GM10266 (cell line): ENCODE measurements at regions not wholly inside any gene's neighbourhood (a gene's known extent, or its start where the extent isn't known, plus 50 kb on each side); places are given as distances from the start of the nearest gene placed in this dataset.
"Not testable (repeated sequence)": the region's sequence is repeated elsewhere in the genome, so short reads cannot be mapped to it uniquely, and the experiment has no call there.

Experiments
- DNase-seq: peaks from one replicate; pipeline ENCODE4 v3.0.0; 2012; ENCODE audit errors: extremely low spot score
- TF ChIP-seq, protein P1 (sequence below): IDR thresholded peaks from 2 replicates; pipeline ENCODE4 v1.5.1; 2012; ENCODE audit warnings: mild to moderate bottlenecking, low read depth; ENCODE audit not compliant: control insufficient read depth, insufficient read depth; ENCODE audit errors: missing control alignments

DNA sequence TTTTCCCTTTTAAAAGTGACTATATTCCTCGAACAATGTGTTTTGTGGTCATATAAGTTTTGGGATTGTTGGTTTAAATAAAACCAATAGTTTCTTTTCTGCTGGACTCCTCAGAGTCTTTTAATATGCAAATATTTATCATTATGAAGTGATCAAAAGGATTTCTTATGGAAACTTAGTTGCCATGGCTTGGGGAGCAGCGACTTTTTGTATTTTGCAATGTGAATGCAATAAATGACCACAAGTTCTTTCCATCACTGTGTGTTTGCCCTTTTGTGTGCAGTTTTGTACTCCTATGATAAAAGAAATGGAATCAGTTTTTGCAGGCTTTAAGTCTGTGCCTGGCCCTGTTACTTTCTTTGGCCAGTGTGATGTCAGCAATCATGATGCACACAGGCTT, 68.5 kb upstream of the NUDT6 start:
- DNase-seq: no peak
- TF ChIP-seq, protein P1, sequence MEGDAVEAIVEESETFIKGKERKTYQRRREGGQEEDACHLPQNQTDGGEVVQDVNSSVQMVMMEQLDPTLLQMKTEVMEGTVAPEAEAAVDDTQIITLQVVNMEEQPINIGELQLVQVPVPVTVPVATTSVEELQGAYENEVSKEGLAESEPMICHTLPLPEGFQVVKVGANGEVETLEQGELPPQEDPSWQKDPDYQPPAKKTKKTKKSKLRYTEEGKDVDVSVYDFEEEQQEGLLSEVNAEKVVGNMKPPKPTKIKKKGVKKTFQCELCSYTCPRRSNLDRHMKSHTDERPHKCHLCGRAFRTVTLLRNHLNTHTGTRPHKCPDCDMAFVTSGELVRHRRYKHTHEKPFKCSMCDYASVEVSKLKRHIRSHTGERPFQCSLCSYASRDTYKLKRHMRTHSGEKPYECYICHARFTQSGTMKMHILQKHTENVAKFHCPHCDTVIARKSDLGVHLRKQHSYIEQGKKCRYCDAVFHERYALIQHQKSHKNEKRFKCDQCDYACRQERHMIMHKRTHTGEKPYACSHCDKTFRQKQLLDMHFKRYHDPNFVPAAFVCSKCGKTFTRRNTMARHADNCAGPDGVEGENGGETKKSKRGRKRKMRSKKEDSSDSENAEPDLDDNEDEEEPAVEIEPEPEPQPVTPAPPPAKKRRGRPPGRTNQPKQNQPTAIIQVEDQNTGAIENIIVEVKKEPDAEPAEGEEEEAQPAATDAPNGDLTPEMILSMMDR: no peak

DNA sequence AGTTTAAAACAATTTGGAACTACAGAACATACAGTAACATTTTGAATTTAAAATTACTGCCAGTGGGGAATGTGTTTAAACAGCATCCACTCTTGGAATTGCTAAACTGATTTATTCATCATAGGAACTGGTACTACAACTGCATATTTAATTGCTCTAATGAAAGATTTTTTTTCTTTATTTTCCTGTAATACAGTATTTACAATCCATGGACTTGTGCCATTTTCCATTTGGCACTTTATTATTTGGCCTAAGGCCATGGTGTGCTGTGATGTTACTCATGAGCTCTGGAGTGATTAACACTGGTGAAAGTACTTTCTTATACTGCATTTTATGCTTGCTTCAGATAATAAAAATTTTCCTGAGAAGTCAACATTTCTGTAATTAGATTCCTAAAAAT, 69.7 kb upstream of the NUDT6 start:
- TF ChIP-seq, protein P1: no peak
- no peak for DNase-seq

DNA sequence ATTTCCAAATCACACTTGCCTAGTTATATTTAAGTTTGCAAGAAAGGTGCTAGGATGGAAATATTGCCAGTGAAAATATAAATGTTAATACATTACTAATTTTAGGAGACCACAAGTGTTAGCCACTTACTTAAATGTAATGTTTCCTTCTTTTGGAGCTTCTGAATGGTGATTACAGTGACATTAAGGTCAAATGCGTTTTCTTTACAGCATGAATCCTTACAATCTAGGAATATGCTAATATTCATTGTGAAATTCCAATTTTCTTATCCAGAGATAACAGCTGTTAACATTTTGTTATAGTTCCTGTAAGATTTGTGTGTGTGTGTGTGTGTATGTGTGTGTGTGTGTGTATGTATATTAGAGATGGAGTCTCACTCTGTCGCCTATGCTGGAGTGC, 70.2 kb upstream of the NUDT6 start:
- TF ChIP-seq, protein P1: no peak
- no peak for DNase-seq

DNA sequence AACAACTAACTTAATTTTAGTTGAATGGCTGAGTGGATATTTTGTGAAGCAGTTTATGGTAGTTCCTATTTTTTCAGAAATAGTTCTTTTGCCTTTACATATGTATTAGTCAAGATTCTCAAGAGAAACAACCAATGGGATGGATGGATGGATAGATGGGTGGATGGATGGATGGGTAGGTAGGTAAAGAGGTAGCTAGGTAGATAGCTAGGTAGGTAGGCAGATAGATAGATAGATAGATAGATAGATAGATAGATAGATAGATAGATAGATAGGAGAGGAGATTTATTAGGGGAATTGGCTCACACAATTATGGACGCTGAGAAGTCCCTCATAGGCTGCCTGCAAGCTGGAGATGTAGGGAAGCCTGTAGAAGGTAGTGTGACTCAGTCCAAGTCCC, 74.0 kb upstream of the NUDT6 start:
- DNase-seq: no peak
- TF ChIP-seq, protein P1: no peak

DNA sequence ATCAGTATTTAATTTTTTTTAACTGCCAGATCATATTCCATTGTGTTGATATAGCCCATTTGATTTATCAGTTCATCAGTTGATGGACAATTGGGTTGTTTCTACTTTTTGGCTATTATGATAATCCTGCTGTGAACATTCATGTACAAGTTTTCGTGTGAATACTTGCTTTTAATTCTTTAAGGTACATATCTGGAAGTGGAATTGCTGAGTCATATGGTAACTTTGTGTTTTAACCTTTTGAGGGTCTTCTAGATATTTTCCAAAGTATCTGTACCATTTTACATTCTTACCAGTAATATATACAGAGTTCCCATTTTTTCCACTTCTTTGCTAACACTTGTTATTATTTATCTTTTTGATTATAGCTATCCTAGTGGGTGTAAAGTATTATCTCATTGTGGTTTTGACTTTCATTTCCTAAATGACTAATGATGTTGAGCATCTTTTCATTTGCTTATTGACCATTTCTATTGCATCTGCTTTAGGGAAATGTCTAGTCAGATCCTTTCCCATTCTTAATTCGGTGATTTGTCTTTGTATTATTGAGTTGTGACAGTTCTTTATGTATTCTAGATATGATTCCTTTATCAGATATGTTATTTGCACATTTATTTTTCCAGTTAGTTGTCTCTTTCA, 75.2 kb upstream of the NUDT6 start:
- no peak for DNase-seq
- TF ChIP-seq, protein P1: no peak

DNA sequence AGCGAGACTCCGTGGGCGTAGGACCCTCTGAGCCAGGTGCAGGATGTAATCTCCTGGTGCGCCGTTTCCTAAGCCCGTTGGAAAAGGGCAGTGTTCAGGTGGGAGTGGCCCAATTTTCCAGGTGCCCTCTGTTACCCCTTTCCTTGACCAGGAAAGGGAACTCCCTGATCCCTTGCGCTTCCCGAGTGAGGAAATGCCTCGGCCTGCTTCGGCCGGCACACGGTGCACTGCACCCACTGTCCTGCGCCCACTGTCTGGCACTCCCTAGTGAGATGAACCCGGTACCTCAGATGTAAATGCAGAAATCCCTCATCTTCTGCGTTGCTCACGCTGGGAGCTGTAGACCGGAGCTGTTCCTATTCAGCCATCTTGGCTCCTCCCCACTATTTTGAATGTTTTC, 81.7 kb upstream of the NUDT6 start:
- DNase-seq: not testable (repeated sequence)

DNA sequence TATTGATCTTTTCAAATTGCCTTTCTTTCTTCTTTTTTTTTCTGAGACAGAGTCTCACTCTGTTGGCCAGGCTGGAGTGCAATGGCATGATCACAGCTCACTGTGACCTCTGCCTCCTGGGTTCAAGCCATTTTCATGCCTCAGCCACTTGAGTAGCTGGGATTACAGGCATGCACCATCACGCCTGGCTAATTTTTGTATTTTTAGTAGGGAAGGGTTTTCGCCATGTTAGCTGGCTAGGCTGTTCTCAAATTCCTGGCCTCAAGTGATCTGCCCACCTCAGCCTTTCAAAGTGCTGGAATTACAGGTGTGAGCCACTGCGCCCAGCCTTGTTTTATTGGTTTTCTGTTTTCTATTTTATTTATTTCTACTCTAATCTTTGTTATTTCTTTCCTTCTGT, 82.7 kb upstream of the NUDT6 start:
- not testable (repeated sequence) for DNase-seq

DNA sequence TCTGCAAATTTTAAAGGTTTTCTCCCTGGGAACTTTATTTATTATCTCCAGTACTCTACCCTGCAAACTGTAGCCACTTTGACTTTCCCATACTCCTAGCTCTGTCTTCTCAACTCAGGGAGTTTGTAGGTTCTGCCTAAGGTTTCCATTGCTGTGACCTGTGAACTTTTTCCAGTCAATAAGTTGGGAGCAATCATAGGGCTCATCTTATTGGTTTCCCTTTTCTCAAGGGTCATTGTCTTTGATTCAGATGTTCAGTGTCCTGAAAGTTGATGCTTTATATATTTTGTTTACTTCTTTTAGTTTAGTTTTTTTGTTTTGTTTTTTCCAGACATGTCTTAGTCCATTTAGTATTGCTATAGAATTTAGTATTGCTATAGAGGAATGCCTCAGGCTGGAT, 85.3 kb upstream of the NUDT6 start:
- TF ChIP-seq, protein P1: no peak
- no peak for DNase-seq

DNA sequence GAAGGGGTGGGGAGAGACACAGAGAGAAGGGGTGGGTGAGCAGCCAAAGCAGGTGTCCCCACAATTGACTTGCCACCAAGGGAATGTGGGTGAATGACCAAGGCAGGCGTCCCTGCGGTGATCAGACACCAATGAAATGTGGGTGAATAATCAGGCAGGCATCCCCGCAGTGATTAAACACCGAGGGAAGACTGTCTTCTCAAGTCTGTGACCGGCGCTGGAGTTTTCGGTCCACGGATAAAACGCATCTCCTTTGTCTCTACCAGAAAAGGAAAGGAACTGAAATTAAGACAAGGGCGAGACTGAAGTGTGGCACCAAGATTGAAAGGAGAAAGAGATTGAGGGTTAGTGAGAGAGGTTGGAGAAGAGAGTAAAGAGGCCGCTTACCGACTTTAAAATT, 90.0 kb upstream of the NUDT6 start:
- not testable (repeated sequence) for DNase-seq
